Uterus (tissue), 2 donors: ENCODE measurements at regions not wholly inside any gene's neighbourhood (a gene's known extent, or its start where the extent isn't known, plus 50 kb on each side); places are given as distances from the start of the nearest gene placed in this dataset.

Source experiments
- CTCF ChIP-seq, 4 experiments: fragments of 200-600 bp in 2 of 4; fragments of 450-650 bp in 2 of 4; sonication (generic) in 2 of 4; IDR thresholded peaks; one replicate each; pipeline ENCODE4 v1.5.1; 2016 to 2019; ENCODE audit warnings: antibody characterized with exemption in 4 of 4, mild to moderate bottlenecking in 2 of 4, moderate library complexity in 1 of 4
- POLR2A ChIP-seq, 2 donors: fragments of 450-650 bp; IDR thresholded peaks; one replicate each; pipeline ENCODE4 v1.6.1; 2016; ENCODE audit warnings: antibody characterized with exemption in 2 of 2, mild to moderate bottlenecking in 1 of 2, moderate library complexity in 1 of 2

DNA sequence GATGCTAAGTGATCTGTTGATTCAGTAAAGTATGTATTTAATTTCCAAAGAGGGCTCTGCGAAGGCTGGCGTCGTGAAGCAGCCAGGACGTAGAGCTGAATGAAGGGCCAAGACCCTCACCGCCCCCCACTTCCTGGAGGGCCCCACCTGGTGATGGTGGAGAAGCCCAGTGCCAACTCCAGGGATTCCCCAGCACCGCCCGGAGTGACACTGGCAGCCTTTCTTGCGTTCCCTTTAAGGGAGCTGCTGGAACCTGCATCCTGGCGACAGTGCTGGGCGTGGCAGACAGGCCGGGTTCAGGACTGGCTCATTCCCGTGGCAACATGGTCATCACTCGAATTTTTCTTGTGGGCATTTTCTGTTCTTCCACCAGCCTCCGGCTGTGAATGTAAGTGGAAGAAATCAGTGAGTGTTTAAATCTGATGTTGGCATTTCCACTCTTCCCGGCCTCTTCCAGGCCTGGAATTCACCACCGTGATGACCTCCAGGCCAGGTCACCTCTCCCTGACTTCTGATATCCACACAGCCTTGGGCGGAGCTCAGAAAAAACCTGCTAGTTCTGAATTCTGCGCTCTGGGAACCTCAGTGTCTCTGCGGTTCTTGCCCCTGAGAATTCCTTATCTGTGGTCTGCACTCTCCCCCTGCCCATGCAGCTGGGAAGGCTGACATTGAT, 57.4 kb upstream of the DACT2 start:
- TF ChIP-seq POLR2A (IDR thresholded peaks at IDR 0.05) (no peak), CTCF (IDR thresholded peaks at IDR 0.05) (no peak)
